ENCODE measurements at regions not wholly inside any gene's neighbourhood (a gene's known extent, or its start where the extent isn't known, plus 50 kb on each side); places are given as distances from the start of the nearest gene placed in this dataset.

GRCh38 chr2:198312596-198313483 lies 508.4 kb downstream of the PLCL1 start:
- no peak for TF ChIP-seq CTCF (IDR thresholded peaks at IDR 0.05; ENCODE audit: insufficient read depth, low read depth, low read length)
- no peak overlapping the region for H3K4me3 ChIP-seq (ENCODE audit: low read depth, low read length)
- DNase-seq (ENCODE audit: low read depth) = no peak

DNA sequence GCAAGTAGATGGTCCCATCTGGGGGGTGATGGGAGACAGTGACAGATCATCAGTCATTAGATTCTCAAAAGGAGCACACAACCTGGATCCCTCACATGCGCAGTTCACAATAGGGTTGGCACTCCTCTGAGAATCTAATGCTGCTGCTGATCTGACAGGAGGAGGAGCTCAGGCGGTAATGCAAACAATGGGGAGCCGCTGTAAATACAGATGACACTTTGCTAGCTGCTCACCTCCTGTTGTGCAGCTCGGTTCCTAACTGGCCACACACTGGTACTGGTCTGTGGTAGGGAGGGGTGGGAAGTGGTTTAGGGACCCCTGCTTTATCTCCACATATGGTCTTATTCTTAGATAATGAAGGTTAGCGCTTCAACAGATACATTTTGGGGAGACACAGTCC lies 506.6 kb downstream of the PLCL1 start:
- no peak overlapping the region for H3K4me3 ChIP-seq (ENCODE audit: low read depth, low read length)
- no peak for TF ChIP-seq CTCF (IDR thresholded peaks at IDR 0.05; ENCODE audit: insufficient read depth, low read depth, low read length)
- no peak for DNase-seq (ENCODE audit: low read depth)

DNA sequence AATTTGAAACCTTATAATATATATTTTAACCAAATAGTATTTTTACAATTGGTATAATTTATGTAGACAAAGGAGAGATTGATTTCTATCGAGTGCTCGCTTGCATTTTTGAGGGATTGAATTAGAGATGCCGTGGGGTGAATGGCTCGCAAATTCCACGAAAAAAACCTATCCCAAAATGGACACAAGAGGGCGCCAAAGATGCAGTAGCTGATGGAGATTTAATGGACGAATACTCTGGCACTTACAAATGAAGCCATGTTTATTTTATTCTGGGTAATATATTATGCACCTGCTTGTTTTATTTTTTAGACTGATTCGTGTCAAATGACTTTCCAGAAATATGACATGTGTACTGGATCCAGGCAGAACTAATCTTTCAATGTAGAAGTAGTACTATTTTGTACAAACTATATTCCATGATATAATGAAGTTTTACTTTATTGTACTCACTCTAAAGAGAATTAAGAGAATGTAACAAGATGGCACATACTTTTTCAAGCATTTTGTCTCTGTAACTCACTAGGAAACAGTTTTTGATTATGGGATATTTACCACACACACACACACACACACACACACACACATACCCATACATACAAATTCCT lies 505.4 kb downstream of the PLCL1 start:
- H3K4me3 ChIP-seq (ENCODE audit: low read depth, low read length) = no peak overlapping the region
- TF ChIP-seq CTCF (IDR thresholded peaks at IDR 0.05; ENCODE audit: insufficient read depth, low read depth, low read length) = peak; percentile 84
- peak; percentile 51 for DNase-seq (ENCODE audit: low read depth)

DNA sequence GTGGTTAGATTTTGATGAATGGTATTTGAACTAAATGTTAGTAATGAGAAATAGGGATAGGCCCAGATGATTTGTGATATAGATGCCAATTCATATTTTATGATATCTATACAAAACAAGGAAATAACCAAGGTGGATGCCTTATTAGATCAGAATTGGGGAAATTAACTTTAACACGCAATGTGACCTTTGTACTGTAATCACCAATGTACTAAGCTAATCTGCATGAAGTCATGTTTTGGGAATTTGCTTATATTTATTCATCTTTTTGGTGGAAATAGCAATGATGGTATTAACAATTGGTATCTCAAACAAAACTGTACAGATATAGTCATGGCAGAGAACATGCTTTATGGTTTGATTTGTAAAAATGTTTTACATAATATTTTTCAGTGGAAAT lies 504.7 kb downstream of the PLCL1 start:
- no peak overlapping the region for H3K4me3 ChIP-seq (ENCODE audit: low read depth, low read length)

GRCh38 chr2:198308368-198308767 lies 504.0 kb downstream of the PLCL1 start:
- TF ChIP-seq CTCF (IDR thresholded peaks at IDR 0.05; ENCODE audit: insufficient read depth, low read depth, low read length) = no peak
- no peak overlapping the region for H3K4me3 ChIP-seq (ENCODE audit: low read depth, low read length)
- no peak for DNase-seq (ENCODE audit: low read depth)

More for the DNA sequence above, 504.7 kb downstream of the PLCL1 start:
- no peak for DNase-seq (ENCODE audit: low read depth)
- TF ChIP-seq CTCF (IDR thresholded peaks at IDR 0.05; ENCODE audit: insufficient read depth, low read depth, low read length) = no peak

- H3K4me3 ChIP-seq (ENCODE audit: low read depth, low read length) = no peak overlapping the region
- TF ChIP-seq CTCF (IDR thresholded peaks at IDR 0.05; ENCODE audit: insufficient read depth, low read depth, low read length) = no peak
- DNase-seq (ENCODE audit: low read depth) = no peak
Measured at GRCh38 chr2:198307093-198307492, 502.7 kb downstream of the PLCL1 start.
